ENCODE measurements at regions not wholly inside any gene's neighbourhood (a gene's known extent, or its start where the extent isn't known, plus 50 kb on each side); places are given as distances from the start of the nearest gene placed in this dataset.

GRCh38 chr7:34207810-34208209 is 302.5 kb downstream of the BMPER start:
- in situ Hi-C loops (cut with HindIII; ENCODE audit: low sequenced_read_pairs), result no loop called here

DNA sequence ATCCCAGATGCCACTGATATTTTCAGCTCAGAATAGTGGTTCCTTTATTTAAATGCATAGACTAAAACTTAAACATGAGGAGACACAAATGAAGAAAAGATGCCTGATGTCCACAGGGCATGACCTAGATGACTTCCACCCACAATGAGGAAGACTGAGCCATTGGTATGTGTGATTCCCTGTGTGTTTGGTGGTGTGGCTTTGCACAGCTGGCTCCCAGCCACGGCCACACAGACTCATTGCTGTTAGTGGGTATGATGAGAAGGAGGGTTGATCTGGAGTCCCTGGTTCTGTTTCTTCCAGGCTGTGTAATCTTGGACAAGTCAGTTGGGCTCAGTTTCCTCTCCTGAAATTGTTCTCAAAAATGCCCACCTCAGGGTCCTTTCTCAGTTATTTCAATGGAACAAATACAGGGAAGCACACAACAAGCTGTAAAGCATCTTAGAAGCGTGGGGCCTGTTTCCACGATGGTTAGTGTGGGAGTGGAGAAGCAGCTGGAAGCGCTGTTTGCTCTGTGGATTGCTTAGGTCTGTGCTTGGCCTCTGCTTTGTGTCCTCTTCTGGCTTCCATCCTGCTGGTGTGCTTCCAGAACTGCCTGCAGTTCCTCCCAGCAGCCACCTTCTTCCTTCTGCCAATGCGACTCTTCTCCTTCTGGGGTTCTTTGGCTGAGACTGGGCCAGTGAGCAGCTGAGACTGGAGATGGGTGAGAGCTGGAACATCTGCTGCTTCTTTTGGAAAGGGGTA is 303.7 kb downstream of the BMPER start:
- in situ Hi-C loops (cut with HindIII; ENCODE audit: low sequenced_read_pairs), result no loop called here

DNA sequence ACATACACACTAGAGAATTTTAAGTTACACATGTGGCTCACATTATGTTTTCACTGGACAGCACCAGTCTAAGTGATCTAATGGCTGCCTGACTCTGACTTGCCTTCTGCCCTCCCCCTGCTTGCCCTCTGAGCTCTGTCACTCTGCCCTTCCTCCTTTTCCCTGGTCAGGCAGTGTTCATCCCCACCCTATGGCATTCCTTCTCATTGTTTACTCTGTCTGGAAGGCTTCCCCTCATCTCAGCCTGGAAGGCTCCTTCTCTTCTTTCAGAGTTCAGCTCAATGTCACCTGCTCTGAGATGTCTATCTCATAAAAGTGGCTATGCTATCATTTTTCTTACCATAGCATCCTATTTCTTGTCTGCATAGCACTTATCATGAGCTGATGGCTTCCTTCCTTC is 305.7 kb downstream of the BMPER start:
- in situ Hi-C loops (cut with HindIII; ENCODE audit: low sequenced_read_pairs), result no loop called here

DNA sequence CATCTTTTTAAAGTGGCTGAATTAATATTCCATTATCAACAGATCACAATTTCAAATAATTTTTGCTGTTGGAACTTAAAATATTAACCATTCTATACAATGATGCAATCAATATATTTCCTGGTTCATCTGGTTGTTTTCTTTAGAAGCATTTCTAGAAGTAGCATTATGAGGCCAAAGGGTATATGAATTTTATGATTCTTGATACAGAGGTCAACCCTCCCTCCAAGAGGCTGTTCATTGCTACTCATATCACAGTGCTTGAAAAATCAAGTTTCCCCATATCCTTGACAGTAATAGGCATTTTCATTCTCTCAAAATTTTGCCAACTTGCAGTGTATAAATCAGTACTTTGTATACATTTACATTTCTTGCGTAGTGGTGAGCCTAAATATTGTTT is 312.6 kb downstream of the BMPER start:
- in situ Hi-C loops (cut with HindIII; ENCODE audit: low sequenced_read_pairs), result no loop called here

GRCh38 chr7:34219153-34219718 is 313.9 kb downstream of the BMPER start:
- in situ Hi-C loops (cut with HindIII; ENCODE audit: low sequenced_read_pairs), result no loop called here

DNA sequence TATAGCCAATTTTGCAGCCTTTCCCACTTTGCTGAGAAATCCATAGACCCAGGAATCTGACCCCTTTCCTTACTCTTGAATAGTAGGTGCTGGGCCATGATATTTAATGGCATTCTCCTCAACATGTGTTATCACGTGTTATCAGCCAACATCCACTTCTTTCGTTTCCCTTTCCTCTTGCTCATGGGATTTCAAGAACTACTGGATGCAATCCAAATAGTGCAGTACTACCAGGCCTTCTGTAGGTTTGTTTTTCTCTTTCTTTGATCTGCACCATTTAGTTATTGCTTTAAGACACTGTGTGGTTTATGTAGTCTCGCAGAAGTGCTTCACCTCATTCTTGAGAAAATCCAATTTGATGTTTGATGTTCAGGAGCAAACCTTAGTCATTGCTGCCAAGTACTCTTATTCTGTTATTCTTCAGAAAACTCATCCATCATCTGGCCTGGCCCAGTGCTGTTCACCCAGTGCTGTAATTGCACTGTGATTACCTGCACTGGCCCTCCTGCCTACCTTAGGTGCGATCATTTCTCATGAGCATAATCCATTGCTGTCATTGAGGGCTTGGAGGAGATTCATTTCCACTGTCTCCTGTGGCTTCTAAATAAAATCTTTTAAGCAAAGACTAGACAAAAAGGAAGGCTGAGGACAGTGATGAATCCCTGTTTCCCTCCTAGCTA is 315.3 kb downstream of the BMPER start:
- in situ Hi-C loops (cut with HindIII; ENCODE audit: low sequenced_read_pairs), result no loop called here

DNA sequence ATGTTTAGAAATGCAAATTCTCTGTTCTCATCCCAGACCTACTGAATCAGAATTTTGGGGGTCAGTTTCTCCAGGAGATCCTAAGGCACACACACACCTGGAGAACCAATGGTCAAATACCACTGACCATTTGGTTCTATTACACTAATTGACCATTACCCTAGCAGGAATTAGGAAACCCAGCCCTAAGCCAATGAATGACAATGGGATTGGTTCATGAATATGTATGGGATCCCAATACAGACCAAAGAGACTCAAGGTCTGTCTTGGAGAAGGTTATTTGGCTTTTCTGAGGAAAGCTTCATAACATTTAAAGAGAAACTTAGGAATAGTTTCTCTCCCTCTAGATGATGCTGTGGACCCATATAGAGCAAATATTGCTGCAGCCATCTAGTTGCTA is 317.0 kb downstream of the BMPER start:
- in situ Hi-C loops (cut with HindIII; ENCODE audit: low sequenced_read_pairs), result no loop called here

DNA sequence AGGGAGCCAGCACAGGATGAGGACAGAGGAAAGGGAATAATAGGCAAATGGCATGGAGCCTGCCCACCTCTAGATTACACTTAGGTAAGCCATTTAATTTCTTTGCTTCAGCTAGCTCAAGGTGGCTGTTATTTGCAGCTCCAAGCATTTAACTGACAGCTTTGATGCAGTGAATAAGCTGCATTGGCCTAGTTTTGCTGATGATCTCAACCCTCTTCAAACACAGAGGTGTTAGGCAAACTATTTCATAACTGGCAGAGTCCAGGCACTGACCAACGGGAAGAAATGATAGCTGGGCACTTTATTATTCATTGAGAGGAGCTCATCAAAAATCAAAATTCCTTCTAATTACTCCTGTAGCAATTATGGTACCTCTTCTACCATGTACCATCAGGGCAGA is 317.4 kb downstream of the BMPER start:
- in situ Hi-C loops (cut with HindIII; ENCODE audit: low sequenced_read_pairs), result no loop called here

GRCh38 chr7:34224281-34224680 is 318.9 kb downstream of the BMPER start:
- in situ Hi-C loops (cut with HindIII; ENCODE audit: low sequenced_read_pairs), result no loop called here

DNA sequence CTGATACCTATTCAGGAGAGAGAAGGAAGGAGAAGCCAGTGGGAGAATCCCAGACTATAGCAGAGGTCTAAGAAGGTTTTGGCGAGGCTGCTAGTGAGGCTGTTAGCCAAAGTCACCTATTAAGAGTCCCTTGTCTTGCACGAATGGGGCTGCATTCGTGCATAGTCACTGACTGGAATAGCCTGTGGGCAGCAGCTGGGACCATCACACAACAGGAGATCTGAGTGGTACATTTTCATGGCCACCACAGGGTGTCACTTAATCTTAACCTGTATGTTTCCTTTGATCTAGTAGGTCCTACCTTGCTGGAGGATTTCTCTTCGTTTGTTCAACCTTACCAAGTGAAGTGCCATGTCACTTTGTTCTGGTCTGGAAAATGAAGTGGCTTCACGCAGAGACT is 319.9 kb downstream of the BMPER start:
- in situ Hi-C loops (cut with HindIII; ENCODE audit: low sequenced_read_pairs), result no loop called here

DNA sequence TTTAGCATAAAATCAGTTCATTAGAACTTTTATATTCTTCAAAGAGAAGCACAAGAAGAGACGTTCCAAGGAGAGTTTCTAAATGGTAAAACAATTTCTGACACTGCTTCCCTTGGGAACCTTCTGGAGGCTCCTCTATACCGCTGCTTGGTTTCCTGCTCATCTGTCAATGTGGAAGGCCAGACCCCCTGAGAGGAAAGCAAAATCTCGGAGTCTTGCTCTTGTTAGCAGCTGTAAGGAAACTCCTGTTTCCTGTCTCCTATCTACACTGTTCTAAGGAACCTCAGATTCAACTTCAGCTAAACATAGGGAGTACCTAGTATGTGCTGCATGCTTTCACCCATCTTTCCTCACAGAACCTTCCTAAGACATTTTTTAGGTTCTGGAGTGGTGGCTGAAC is 322.2 kb downstream of the BMPER start:
- in situ Hi-C loops (cut with HindIII; ENCODE audit: low sequenced_read_pairs), result no loop called here

DNA sequence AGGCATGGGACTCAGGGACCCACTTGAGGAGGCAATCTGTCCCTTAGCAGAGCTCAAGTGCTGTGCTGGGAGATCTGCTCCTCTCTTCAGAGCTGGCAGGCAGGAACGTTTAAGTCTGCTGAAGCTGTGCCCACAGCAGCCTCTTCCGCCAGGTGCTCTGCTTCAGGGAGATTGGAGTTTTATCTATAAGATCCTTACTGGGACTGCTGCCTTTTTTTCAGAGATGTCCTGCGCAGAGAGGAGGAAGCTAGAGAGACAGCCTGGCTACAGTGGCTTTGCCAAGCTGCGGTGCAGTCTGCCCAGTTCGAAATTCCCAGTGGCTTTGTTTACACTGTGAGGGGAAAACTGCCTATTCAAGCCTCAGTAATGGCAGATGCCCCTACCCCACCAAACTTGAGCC is 329.8 kb downstream of the BMPER start:
- in situ Hi-C loops (cut with HindIII; ENCODE audit: low sequenced_read_pairs), result loop anchor here (5.0 kb wide), 2 partner anchors 53 to 107 kb away; no protein-coding TSS in a partner anchor

DNA sequence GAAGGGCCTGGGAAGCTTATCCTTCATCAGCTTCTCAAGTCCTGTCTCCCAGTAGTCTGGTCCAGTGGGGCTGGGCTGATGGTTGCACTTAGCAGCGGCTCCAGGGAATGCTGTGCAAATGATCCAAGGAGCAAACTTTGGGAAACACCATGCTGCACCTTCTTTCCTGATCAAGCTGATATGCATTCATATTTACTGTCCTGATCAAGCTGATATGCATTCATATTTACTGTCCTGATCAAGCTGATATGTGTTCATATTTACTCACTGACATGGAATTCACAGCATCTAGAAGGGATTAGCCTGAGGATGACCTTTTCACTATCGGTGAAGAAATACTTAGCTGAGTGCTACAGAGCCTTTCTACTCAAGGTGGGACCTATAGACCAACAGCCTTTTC is 330.7 kb downstream of the BMPER start:
- in situ Hi-C loops (cut with HindIII; ENCODE audit: low sequenced_read_pairs), result loop anchor here (5.0 kb wide), 2 partner anchors 54 to 106 kb away; no protein-coding TSS in a partner anchor

GRCh38 chr7:34236839-34237492 is 331.6 kb downstream of the BMPER start:
- in situ Hi-C loops (cut with HindIII; ENCODE audit: low sequenced_read_pairs), result loop anchor here (5.0 kb wide), 2 partner anchors 55 to 105 kb away; no protein-coding TSS in a partner anchor

DNA sequence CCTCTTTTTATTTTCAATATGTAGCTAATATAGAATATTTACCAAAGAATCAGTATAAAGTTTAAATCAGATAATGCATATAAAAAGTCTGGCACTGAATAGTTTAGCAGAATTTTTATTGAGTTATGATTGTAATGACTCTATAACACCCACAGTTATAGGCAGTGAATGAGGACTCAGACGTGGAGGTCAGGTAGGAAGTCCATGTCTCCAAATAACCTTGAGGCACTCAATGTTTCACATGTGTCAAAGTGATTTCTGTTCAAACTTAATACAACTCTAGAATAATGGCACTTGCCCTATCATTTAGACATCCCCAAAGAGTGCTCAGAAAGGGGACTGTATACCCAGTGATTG is 332.1 kb downstream of the BMPER start:
- in situ Hi-C loops (cut with HindIII; ENCODE audit: low sequenced_read_pairs), result loop anchor here (5.0 kb wide), 2 partner anchors 55 to 105 kb away; no protein-coding TSS in a partner anchor

DNA sequence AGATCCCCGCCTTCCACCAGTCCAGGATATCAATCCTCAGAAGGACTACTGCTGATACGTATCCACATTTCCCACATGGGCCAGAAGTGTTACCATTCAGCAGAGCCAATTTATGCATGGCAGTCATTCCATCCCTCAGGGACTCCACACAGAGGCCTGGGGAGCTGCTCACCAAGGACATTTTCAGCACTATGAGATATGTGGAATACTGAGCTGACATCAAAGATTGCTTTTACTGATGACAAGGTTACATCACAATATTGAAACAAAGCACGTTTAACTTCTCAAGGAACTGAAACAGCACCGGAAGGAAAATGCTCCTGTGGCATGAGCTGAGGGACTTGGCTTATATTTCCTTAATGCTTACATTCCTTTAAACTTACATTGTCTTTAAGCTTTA is 335.1 kb downstream of the BMPER start:
- in situ Hi-C loops (cut with HindIII; ENCODE audit: low sequenced_read_pairs), result no loop called here

DNA sequence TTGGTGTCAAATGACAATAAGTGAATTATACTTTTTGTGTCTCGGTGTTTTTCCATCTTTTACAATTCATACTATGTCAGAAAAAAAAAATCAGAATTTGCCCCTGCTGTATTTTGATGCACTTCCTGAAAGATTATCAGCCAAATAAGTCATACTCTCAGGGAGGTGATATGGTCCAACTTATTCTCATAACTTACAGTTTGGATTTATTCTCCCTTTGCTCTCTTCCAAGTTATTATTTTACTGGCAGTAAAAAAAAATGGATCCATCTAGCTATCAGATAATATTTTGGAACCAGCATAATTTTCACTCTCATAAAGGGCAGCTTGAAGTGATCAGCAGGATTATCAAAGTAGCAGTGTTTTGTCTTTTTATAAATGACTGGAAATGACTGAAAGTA is 337.1 kb downstream of the BMPER start:
- in situ Hi-C loops (cut with HindIII; ENCODE audit: low sequenced_read_pairs), result no loop called here

DNA sequence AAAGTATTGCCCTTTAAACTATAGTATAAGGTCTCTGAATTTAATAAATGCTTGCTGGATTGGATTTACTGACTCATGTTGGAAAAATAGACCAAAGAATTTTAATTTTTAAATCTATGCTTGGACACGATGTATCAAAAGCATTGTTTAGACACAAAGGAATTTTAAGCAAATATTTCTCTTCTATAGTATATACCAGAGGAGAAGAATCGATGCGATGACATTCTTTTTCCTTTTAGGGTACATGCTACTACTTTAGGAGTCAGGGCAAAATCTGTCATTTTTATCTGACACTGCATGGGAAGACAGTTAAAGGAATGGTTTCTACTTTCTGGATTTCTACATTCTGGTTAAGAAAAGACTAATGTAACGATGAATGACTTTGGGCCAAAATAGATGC is 339.9 kb downstream of the BMPER start:
- in situ Hi-C loops (cut with HindIII; ENCODE audit: low sequenced_read_pairs), result no loop called here

GRCh38 chr7:34247468-34247867 is 342.1 kb downstream of the BMPER start:
- in situ Hi-C loops (cut with HindIII; ENCODE audit: low sequenced_read_pairs), result no loop called here

DNA sequence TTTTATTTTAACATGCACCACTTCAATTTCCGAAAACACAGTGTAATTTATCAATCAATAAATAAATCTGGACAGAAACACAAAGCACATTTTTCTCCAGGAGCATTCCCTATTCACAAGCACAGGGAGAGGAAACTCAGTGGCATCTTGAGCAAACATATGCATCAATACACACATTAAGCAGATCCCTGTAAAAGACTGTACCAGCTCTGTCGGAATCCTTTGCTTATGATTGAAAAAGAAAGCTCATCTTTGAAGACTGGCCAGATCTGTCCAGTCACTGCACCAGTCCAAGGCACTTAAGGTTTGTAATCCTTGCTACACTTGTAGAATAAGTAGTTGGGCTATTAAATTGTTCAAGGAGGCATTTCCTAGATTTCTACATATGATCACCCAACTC is 343.9 kb downstream of the BMPER start:
- in situ Hi-C loops (cut with HindIII; ENCODE audit: low sequenced_read_pairs), result no loop called here

DNA sequence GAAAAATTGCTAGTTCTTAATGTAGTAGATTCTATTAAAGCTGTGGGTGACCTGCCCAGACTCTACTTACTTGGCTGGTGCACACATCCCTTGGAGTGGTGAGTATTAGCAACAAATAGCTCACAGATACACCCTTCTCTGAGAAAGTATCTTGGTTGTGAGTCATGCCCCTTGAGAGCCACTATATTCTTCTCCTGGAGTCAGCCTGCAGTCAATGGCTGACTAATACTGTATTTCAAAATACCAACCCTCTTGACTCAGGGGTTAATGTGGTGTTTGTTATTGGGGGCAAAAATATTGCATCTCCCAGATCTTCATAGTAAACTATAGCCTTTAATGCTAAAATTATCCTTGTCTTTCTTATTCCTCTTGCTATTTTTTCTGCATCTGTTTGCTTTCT is 354.9 kb downstream of the BMPER start:
- in situ Hi-C loops (cut with HindIII; ENCODE audit: low sequenced_read_pairs), result no loop called here

DNA sequence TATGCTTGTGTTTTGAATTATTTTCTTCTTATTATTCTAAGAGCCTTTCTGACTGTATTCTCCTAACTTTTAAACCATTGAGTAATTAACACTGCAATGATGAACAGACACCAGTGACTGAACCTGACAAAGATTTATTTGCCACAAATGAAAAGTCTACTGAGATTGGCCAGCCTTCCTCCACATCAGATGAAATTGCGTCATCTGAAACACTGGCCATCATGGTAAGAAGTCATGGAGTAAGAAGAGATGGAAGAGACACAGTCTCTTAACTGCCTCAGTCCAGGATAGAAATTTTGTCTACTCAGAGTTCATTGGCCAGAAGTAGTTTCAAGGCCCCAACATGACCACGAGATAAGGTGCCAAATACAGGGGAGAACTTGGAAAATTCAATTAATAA is 357.8 kb downstream of the BMPER start:
- in situ Hi-C loops (cut with HindIII; ENCODE audit: low sequenced_read_pairs), result no loop called here

Measured in endothelial cell of hepatic sinusoid (primary cell).